ENCODE measurements at regions not wholly inside any gene's neighbourhood (a gene's known extent, or its start where the extent isn't known, plus 50 kb on each side); places are given as distances from the start of the nearest gene placed in this dataset.

DNA sequence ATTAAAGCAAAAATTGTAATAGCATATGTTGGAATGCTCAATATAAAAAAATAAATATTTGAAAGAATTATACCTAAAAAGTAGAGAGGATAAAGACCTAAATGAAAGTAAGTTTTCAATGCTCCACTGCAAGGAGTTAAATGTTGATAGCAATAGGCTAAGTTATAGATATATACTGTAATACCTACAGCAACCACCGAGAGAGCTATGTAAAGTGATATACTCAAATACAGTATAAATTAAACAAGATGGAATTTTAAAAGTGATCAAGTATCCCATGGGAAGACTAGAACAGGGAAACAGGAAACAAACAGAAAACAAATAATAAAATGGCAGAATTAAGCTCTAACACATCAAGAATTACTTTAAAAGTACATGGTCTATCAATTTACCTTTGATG is 73.9 kb downstream of the CASP3 start:
- DNase-seq, result no peak

DNA sequence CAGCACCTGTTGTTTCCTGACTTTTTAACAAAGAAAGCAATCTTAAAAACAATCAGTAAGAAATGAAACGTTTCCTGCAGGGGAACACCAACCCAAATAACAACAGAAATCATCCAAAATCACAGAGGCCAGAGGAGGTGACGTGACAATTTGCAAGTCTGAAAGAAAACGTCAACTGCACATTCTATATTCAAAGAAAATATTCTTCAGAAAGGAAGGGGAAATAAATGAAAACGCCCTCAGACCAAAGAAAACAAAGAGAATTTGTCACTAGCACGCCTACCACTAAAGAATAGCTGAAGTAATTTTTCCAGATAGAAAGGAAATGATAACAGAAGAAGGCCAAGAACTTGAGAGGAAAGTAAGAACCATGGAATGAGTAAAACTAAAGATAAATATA is 74.4 kb downstream of the CASP3 start:
- no peak for DNase-seq

DNA sequence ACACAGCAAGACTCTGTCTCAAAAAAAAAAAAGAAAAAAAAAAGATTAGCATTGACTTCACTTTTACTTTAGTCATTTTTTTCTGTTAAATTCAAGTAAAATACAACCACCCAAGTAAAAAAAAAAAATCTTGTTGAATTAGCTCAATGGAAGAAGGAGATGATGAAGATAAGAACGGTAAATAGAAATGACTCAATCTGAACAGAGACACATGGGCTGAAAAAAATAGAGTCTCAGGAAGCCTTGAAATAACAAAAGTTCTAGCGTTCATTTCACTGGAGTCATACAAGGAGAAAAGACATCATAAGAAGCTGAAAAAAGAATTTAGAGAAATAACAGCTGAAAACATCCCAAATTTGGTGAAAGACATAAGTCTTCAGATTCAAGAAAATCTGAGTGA is 75.5 kb downstream of the CASP3 start:
- DNase-seq, result no peak

DNA sequence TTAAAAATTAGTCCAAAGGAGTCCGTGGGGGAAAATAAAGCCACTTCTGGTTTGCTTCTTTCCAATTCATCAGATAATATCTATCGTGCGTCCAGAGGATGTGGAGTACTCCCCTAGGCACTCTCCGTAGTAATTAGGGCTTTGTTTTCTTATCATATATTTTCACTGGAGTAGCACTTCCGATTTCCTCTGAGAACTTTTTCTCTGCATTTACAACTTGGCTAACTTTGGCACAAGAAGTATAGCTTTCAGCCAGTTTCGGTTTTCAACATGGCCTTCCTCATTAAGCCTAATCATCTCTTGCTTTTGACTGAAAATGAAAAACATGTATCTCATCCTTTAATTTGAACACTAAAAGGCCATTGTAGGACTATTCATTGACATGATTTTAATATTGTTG is 80.5 kb downstream of the CASP3 start:
- DNase-seq, result no peak

DNA sequence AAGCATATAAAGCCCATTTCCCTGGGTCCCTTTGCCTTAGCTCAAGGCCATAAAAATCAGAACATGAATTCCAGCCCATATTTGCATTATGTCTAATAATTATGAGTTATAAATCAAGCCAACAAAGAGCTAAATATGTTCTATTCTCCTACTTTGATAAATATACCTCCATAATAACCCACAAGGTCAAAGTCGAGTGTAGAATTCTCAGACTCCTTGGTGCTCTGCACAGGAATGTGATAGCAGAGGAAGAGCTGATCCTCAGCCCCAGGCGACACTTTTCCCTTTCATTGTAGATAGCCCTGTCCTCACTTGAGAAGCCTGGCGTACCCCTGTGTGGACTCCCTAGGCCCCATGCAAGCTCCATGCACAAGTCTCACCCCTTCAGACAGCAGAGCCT is 85.6 kb downstream of the CASP3 start:
- no peak for DNase-seq

DNA sequence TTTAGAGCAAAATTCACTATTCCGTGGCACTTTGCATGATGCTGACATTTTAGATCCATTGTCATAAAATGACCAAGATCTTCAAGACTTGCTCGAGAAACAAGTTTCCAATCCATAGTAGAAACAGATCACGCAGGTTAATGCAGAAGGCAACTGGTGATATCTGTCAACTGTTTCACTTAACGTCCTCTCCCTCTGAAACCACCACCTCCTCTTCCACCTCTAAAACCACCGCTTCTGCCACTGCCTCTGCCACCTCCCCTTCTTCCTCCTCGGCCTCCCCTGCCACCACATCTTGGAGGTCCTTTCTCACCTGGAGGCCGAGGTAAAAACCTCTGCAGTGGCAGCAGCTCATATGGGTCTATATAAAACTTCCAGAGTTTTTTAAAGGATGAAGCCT is 84.6 kb upstream of the IRF2 start:
- no peak for DNase-seq

DNA sequence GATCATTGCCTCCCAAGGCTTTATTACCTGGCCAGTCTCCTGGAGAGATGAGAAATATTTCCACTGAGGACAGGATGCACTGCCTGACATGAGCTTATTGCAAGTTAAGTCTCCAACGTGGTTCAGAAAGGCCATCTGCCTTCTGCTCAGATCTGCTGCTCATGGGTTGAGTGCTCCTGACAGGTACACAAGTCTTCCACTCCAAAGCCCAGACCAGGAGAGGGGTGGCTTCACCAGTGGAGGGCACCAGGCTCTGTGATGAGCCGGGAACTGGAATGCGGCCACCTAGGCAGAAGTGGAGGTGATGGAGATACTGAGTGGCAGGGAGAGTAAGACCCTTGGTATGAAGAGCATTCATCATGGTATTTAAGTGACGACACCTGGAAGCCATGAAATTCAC is 79.5 kb upstream of the IRF2 start:
- DNase-seq, result no peak

DNA sequence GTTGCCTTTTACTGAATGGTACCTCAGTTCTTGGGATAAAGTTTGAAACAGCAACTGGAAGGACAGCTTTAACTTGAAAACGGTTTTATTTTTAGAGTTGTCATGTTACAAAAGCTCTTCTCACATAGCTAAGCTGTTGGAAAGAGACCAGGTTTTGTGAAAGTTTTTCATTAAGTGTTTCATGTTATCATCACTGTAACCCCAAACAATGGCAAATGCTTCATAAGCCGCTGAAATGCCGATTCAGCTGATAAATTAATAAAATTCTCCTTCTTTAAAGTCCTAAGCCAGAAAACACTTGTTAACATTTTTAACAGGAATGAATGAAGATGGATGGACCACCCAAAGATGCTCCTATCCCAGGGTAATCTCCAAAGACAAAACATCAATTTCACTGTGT is 76.1 kb upstream of the IRF2 start:
- no peak for DNase-seq

DNA sequence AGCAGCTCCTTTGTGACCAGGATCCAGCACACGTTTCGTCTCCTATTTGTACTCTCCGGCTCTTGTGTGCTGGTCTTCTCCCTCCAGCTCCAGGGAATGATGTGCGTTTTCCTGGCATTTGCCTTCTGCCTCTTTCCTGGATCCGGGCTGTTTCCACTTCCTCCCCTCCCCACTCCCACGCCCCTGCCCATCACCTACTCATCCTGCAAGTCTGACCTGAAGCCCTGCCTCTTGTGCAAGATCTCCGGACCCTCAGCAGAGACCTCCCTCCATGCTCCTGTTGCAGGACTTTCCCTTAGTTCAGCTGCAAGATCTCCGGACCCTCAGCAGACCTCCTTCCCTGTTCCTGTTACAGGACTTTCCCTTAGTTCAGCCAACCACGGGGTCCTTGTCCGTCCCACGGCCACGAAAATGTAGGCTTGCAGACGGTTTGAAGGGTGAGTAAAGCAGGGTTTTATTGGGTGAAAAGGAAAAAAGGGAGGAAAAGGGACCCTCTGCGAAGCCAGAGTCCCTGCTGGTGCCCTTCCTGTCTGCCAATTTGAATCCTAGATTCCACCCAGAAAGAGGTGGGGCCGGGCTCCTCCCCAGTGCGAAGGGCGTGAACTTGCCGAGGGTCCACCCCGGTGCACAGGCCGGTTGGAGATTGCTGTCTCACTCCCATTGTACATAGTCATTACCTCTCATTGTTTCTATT is 74.4 kb upstream of the IRF2 start:
- no peak for DNase-seq

DNA sequence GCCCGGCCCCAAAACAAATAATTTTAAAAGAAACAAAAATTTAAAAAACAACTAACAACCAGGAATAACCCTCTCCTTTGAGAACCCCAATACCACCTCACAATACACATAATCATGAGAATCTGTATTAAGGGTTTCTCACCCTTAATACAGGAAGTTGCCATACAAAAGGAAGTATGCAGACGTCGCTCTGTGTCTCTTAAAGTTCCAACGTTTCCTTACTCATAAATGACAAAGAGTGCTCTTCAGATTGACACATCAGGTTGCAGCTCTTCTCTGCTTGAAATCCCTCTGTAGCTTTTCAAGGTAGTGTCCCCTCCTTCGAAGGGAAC is 73.9 kb upstream of the IRF2 start:
- DNase-seq, result no peak

DNA sequence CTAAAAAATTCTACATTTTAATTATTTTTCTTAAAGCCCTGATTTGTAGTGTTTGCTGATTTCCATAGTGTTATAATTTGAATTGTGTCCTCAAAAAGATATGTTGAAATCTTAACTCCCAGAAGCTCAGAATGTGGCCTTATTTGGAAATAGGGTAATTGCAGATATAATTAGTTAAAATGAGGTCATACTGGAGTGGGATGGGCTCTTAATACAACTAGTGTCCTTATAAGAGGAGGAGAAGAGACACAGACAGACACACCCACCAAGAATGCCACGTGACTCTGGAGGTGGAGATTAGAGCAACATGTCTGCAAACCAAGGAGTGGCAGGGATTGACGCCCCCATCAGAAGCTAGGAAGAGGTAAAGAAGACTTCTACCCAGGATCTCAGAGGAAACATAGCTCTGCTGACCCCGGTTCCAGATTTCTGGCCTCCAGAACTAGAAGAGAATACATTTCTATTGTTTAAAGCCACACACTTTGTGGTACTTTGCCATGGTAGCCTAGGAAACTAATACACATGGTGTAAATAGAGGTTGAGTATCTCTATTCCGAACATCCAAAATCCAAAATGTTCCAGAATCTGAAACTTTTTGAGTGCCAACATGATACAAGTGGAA is 70.5 kb upstream of the IRF2 start:
- no peak for DNase-seq

DNA sequence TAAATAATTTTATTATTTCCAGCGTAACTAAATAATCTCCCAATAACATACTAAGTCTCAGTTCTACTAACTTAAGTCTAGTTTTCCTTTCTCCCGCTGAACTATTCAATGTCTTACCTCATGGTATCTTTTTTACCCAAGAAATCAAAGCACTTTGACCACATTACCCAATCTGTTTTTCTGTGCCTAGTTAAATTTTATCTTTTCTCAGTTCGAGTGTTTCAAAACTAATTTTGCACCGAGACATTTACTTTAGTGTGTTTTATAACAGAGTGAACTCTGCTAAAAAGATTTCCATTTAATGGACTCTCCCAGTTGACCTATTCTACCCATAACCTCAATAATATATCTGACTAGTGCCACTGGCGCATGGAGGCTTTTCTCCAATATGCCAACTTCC is 67.6 kb upstream of the IRF2 start:
- no peak for DNase-seq

DNA sequence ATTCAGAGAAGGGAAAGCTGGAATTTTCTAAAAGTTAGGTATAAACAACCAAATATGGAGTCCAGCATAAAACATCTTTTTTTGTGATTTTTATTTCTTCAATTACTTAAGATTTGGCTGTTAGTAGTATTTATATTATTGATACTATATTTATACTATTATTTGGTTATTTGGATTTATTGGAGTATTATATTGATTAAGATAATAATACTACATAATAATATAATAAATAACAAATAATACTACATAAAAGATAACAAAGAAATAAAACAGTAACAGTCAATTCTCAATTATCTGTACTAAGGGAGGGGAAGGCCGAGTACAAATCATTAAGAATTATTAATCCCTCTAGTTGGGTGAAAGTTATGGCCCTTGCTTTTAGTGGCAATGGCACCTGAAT is 66.0 kb upstream of the IRF2 start:
- no peak for DNase-seq

DNA sequence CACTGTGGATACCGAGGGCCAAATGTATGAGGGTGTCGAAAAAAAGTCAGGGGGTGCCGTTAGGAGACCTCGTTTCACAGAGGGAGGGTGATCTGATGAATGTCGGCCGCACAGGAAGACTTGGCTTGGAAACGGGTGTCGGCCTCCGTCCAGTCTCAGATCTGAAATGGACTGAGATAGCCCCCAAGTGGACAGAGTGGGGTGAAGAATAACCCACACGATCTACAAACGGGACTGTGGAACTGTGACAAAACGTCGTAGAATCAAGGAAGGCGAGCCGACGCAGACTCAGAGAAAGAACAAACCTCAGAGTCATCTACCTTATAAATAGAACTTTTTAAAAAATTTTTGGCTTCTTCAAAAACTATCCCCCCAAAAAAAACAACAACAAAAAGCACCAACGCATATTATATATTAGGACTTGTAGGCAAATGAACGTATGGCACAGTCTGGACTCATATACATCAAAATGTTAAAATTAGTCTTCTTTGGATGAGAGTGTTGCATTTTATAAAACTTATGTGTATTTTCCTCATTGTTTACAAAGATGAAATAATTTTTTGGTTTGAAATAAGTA is 63.8 kb upstream of the IRF2 start:
- peak; percentile 50 for DNase-seq

DNA sequence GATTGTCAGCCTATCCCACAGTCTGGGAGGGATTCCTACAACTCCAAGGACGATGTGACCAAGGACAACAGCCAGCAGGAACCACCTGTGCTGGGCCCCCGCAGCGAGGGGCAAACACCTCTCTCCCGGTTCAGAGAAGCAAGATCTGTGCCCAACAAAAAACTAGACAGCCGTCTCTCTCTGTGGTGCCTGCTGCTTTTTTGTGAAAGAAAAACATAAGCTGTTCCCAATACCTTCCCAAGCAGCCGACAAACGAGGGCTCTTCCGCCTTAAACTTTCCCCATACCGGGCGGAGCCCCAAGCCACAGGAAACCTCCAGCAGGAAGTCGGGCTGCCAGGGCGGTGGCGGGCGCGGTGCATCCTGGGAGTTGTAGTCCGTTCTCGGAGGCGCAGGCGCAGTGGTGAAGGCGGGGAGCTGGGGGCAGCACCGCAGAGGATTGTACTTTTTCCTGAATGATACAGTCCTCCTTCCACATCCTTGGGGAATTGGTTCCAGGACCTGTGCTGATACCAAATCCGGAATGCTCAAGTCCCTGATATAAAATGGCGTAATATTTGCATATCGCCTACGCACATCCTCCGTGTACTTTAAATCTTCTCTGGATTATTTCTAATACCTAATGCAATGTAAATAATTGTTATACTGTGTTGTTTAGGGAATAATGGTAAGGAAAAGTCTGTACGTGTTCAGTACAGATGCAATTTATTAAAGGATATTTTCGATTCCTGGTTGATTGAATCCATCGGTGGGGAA is 63.1 kb upstream of the IRF2 start:
- peak; percentile 87 for DNase-seq

DNA sequence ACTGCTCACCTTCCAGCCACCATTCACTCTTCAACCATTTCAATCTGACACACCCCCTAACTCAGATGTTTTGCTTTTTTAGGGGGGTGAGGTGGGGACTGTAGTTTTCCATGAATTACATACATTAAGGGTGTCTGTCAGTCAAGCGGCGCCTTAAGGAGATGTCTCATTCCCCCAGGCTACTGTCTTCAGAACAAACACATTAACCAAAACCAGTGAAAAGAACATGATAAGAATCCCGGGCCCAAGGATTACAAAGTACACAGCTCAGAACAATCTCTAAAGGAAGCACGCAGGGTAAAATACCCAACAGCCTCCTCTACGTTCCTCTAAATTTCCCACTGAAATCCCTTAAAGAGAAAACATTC is 62.5 kb upstream of the IRF2 start:
- DNase-seq, result no peak

DNA sequence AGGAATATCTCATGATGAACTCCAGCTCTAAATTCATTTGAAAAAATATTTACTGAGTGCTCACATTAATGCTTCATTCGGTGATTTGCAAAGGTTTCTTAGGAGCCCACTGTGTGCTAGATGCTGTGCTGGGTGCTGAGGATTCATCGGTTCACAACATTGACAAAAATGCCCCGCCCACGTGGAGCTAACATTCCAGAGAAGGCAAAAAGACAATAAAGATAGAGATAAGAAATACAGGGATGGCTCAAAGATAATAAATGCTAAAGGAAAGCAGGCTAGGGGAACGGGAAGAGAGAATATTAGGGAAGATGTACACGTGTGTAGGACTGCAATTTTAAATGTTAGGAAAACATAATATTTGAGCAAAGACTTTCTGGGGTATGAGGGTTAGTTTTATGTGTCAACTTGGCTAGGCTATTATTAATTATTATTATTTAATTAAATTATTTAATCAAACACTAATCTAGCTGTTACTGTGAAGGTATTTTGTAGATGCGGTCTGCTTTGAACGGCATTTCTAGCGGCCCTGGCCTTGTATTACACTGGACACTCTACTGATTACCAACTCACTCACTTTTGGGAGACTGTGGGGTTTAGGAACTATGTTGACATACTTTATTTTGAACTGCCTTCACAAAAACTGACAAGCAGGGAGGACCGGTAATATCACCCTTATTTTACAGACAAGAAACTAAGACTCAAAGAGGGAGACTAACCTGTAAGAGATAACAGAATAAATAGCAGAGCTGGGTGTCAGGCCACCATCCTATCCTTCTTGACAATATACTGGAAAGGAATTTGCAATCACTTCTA is 61.9 kb upstream of the IRF2 start:
- no peak for DNase-seq

DNA sequence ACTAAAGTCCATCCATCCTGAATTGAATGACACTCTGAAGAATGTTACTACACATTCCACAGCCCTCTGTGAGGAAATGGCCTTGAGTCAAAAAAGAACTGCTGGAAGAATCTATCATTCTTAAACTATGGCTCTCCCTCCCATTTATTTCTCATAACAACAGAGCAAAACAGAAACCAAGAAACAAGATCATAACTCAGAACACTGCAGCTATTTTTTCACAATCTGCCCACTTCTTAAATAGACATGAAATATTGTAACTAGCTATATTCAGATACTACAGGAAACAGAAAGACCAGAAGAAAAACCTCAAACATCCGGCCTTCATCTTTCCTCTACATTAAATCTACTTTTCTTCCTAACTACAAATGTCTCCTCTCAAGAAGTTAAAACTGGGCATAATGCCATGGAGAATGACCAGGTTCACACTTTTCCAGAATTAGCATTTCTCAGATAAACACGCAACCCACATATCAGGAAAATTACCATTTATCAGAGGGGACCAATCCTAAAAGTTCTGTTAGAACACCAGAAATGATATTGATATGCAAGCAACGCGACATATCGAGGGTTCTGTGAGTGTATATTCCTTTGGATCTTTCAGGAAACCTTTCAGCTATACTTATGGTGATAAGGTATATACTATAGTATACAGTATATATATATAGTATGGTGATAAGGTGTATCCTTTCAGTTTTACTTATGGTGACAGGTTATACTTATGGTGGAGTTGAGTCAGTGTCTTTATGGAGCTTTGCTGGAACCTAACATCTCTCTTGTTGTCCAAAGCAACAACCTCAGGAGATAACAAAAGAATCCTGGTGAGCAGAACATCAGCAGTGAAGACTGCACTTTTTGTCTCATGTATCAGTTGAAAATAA is 60.4 kb upstream of the IRF2 start:
- DNase-seq, result no peak

DNA sequence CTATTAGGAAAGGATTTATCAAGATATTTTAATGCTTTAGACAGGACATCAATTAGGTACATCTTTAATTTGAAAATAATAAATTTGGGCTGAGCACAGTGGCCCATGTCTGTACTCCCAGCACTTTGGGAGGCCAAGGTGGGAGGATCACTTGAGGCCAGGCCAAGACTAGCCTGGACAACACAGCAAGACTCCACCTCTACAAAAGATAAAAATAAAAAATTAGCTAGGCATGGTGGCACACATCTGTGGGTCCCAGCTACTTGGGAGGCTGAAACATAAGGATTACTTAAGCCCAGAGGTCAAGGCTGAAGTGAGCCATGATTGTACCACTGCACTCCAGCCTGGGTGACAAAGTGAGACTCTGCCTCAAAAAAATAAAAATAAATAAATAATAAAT is 59.6 kb upstream of the IRF2 start:
- DNase-seq, result no peak

DNA sequence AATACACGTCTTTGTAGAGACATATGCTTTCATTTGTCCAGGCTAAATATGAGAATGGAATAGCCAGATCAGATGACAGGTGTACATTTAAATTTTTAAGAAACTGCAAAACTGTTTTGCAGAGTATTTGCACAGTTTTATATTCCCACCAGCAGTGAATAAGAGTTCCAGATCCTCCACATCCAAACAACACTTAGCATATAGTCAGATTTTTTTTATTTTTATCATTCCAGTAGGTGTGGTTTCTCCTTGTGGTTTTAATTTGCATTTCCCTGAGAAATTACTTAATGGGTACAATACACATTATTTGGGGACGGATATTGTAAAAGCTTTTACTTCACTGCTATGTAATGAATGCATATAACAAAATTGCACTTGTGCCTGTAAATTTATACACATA is 56.7 kb upstream of the IRF2 start:
- no peak for DNase-seq

DNA sequence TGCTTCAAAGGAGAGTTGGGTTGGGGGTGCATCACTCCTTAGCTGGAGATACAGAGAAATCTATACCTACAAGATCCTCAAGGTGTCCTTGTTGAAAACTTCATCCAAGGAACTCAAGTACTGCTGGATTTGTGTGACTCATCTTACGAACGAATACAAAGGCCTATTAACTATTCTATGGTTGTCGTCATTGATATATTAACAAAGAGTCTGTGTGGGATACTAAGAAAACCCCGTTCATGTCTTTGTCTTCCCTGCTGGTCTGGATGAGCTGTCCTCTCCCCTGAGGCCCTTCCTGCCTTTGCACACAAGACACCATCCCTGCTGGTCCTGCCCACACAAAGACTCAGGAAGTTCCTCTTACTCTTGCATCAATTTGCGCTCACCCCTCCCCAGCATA is 54.9 kb upstream of the IRF2 start:
- no peak for DNase-seq

DNA sequence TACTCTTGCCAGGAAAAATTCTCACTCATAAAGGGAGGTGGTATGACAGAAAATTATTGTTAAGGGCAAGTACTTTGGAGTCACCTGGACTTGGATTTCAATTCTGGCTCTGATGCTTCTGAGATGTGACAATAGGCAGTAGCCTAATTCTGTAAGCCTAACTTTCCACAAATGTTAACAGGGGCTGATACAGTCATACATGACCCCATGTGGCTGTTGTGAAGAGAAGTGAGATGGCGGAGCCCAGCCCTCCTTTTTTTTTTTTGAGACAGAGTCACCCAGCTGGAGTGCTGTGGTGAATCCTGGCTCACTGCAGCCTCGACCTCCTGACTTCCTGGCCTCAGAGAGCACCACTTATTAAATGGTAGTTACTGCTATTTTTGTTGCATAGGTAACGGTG is 54.4 kb upstream of the IRF2 start:
- no peak for DNase-seq
